ENCODE measurements at regions not wholly inside any gene's neighbourhood (a gene's known extent, or its start where the extent isn't known, plus 50 kb on each side); places are given as distances from the start of the nearest gene placed in this dataset.

GRCh38 chr9:107952773-107953172, 463.2 kb upstream of the KLF4 start:
- CTCF ChIA-PET (ENCODE audit: low intra/inter-chr PET ratio, low total read pairs) = no interaction called here

More at GRCh38 chr9:107952773-107953172, 463.2 kb upstream of the KLF4 start:
- no TSS peak for BruUV-seq (replicated peaks)
- Histone ChIP-seq H3K4me2 (ENCODE audit: low read depth, low read length) (no peak overlapping the region), H3K27me3 (ENCODE audit: control insufficient read depth in 1 of 2, insufficient read depth in 2 of 2, low read length in 2 of 2) (no peaks in the 10 kb centered on the region), H3K4me1 (ENCODE audit: insufficient read depth, low read length) (peaks cover 12% of the 10 kb centered on the region), H3K27ac (ENCODE audit: extremely low read length, insufficient read depth, low read length) (no peak overlapping the region), H3K9ac (ENCODE audit: insufficient read depth, low read depth, low read length) (no peak overlapping the region), H3K79me2 (ENCODE audit: insufficient read depth, low read length) (no peaks in the 10 kb centered on the region), H3K9me3 (ENCODE audit: low read length) (peaks cover 5% of the 10 kb centered on the region; the same call in 1 of the 2 replicates), H3K36me3 (replicated peaks in 1 of 2; ENCODE audit: control insufficient read depth in 1 of 2, insufficient read depth in 2 of 2, low read length in 2 of 2) (no peaks in the 10 kb centered on the region), H3K4me3 (replicated peaks in 1 of 3; ENCODE audit: insufficient read depth in 1 of 3, low read depth in 2 of 3, low read length in 3 of 3) (no peak overlapping the region), H2AFZ (ENCODE audit: low read length) (no peak overlapping the region), H4K20me1 (ENCODE audit: insufficient read depth, low read length) (no peaks in the 10 kb centered on the region)
- DNase-seq (ENCODE audit: low spot score) (no peak), ATAC-seq (no peak), FAIRE-seq (no peak)
- in situ Hi-C loops (cut with HindIII; ENCODE audit: extremely low pct_ligation_motif_present, low pct_unique_long_range_greater_than_20kb) (no loop called here), intact Hi-C loops (cut with micrococcal nuclease; ENCODE audit: unreplicated experiment) (no loop called here)
- TF ChIP-seq KDM5B (CRISPR knock-in tag; IDR thresholded peaks at IDR 0.05; ENCODE audit: borderline replicate concordance) (no peak), ZNF317 (CRISPR knock-in tag; IDR thresholded peaks at IDR 0.05) (no peak), SRSF1 (optimal IDR thresholded peaks at IDR 0.05; ENCODE audit: low read depth, low read length) (no peak), ZNF136 (CRISPR knock-in tag; IDR thresholded peaks at IDR 0.05; ENCODE audit: low read depth) (no peak), KDM6A (CRISPR knock-in tag; IDR thresholded peaks at IDR 0.05; ENCODE audit: low read depth) (no peak), IRF9 (CRISPR knock-in tag; IDR thresholded peaks at IDR 0.05; ENCODE audit: borderline replicate concordance) (no peak), SMARCC2 (IDR thresholded peaks at IDR 0.05) (no peak), HDAC2 (CRISPR knock-in tag; IDR thresholded peaks at IDR 0.05) (no peak), ZNF260 (CRISPR knock-in tag; IDR thresholded peaks at IDR 0.05; ENCODE audit: borderline replicate concordance, low read depth) (no peak)
- TF ChIP-seq, protein P1, sequence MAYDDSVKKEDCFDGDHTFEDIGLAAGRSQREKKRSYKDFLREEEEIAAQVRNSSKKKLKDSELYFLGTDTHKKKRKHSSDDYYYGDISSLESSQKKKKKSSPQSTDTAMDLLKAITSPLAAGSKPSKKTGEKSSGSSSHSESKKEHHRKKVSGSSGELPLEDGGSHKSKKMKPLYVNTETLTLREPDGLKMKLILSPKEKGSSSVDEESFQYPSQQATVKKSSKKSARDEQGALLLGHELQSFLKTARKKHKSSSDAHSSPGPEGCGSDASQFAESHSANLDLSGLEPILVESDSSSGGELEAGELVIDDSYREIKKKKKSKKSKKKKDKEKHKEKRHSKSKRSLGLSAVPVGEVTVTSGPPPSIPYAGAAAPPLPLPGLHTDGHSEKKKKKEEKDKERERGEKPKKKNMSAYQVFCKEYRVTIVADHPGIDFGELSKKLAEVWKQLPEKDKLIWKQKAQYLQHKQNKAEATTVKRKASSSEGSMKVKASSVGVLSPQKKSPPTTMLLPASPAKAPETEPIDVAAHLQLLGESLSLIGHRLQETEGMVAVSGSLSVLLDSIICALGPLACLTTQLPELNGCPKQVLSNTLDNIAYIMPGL (CRISPR knock-in tag; IDR thresholded peaks at IDR 0.05; ENCODE audit: borderline replicate concordance in 1 of 2, low read depth in 1 of 2) = no peak
- 19% methylated on average over 1 of the region's 1 CpG for WGBS (ENCODE audit: low lambda C conversion rate)
- POLR2A ChIA-PET = no interaction called here

Measured in HepG2 (cell line).